Stimulated activated CD8-positive, alpha-beta memory T cell treated with anti-CD3 and anti-CD28 coated beads, Interleukin-7, amount 100 ng/mL, for 48 hours (primary cell): ENCODE measurements at regions not wholly inside any gene's neighbourhood (a gene's known extent, or its start where the extent isn't known, plus 50 kb on each side); places are given as distances from the start of the nearest gene placed in this dataset.
A peak's percentile ranks its signal among the peaks of the same experiment; 100 is the strongest.

Experiments
- DNase-seq, 2 donors: peaks; one replicate each; pipeline ENCODE4 v3.0.0-alpha.2; 2020; ENCODE audit warnings: low read depth in 1 of 2; ENCODE audit errors: extremely low read depth in 1 of 2

DNA sequence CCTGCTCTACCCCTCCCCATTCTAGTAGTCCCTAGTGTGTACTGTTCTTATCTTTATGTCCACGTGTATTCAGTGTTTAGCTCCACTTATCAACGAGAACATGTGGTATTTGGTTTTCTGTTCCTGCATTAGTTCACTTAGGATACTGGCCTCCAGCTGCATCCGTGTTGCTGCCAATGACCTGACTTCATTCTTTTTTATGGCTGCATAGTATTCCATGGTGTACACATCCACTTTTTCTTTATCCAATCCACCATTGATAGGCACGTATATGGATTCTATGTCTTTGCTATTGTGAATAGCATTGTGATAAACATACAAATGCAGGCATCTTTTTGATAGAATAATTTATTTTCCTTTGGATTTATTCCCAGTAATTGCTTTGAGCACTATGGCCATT lies 327.7 kb downstream of the DUSP6 start:
- DNase-seq: no peak

DNA sequence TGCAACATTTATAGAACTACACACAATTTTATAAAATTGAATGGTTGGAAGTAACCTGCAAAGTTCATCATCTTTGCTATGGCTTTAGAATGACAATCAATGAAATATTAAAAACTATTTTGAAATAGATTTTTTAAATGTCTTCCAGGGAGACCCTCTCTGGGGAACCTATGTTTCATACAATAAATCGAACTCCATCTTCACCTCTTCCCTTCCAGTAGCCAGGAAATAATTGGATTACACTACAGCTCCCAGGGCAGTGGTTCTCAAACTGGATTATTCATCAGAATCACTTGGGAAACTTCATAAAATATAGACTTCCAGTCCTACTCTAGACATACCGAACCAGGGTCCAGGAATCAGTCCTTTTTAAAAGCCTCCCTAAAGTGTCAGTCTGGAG lies 328.4 kb downstream of the DUSP6 start:
- no peak for DNase-seq

DNA sequence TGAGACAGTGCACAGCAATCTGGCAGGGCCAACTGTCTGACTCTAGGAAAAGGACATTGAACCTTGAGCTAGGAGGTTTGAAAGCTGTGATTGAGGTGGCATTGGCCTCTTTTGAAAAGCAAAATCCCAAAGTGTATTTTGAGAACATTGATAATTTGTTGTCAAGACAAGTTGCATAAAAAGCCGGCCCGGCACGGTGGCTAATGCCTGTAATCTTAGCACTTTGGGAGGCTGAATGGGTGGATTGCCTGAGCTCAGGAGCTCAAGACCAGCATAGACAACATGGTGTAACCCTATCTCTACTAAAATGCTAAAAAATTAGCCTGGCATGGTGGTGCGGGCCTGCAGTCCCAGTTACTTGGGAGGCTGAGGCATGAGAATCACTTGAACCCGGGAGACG lies 331.6 kb downstream of the DUSP6 start:
- DNase-seq: no peak

GRCh38 chr12:89020121-89020480 lies 332.2 kb downstream of the DUSP6 start:
- DNase-seq: no peak

GRCh38 chr12:89019439-89020120 lies 332.7 kb downstream of the DUSP6 start:
- DNase-seq: peak; percentile 33 to 58

GRCh38 chr12:89016970-89017778 lies 335.1 kb downstream of the DUSP6 start:
- no peak for DNase-seq

DNA sequence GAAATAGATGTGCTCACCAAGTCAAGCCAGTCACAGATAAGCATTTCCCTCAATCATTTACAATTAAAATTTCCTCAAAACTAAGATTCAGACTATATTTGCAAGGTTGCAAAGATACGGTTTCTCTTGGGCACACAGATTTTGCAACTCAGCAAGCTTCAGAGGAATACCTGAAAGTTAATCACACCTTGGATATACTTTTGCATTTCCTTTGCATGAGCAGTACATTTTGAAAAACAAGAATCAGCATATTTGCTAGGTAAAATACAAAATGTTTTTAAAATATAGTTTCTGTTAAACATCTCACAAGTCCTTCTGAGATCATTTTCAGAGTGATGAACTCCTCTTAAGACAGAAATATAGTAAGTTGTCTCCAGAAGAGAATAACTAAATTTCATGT lies 336.9 kb downstream of the DUSP6 start:
- DNase-seq: no peak

DNA sequence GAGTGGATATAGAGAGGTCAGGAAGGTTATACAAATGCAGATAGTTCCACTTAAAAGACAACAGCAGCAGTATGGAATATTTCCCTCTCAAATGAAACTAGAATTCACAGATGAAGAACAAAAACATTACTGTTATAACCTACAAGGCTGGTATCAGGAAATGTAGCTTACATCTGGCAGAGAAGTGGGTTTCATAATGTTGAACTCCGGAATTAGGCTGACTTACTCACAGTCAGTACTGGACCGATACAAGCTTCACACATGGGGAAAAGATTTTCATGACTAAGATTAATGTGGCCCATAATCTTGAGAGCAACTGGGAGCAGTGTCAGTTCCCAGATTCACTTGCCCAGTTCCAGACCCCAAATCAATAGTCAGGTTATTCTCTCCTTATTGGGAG lies 353.9 kb downstream of the DUSP6 start:
- no peak for DNase-seq

DNA sequence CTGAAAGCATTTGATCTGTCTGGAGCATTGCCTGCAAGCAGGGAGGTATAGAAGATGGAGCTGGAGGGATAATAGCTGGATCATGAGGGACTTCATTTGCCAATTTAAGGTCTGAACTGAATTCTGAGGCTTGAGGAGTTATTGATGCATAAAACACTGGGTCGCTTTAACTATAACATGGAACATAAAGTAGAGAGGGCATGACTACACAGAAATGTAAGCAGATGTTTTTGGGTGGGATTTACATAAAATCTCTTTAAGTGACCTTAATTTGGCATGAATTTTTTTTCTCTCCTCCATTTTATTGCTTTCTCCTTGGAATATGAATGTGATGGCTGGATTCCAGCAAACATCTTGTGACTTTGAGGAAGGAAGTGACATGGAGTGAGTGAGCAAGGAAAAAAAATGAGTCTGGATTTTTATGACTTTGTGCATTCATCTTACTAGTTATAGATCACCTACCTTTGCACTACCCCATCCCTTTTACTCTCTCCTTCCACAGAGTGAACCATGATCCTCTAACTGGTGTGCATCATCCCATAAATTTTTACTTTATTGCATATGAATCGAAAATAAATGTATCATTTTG lies 356.0 kb downstream of the DUSP6 start:
- no peak for DNase-seq

- DNase-seq: no peak
Observed at GRCh38 chr12:88994971-88995370, 357.3 kb downstream of the DUSP6 start.

DNA sequence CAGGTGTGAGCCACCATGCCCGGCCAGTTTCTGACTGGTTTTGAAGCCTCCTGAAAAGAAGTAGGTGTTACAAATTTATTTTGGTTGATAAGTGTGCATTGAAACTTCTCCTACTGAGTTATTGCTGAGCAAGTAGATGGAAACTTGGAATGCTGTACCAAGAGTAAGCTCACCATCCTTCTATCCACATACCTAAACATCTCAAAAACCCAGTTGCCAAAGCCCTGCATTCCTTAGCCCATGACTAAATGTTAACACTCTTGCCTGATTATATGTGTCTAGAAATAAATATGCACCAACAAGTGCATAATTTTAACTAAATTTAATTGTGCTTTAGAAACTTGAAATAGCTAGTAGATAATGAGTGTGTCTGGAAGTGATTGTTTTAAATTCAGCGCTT lies 357.8 kb downstream of the DUSP6 start:
- DNase-seq: no peak

DNA sequence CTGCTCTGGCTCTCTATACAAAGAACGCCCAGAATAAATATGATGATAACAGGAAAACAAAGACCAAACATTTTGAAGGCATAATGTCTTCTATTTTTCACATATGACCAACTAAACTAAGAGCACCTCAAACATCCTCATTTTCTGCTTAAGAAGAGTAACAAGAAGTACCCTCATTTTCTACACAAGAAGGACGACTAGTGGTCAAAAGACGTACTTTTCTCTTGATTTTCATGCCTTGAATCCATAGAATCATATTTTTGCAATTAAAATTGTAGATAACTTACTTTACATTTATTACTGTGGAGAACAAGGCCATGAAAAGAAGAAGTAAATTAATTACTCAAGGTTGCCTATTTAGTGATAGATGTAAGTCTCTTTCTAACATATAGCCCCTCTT lies 358.6 kb downstream of the DUSP6 start:
- no peak for DNase-seq

- DNase-seq: no peak
Observed at GRCh38 chr12:88986056-88986455, 366.2 kb downstream of the DUSP6 start.

- DNase-seq: no peak
Observed at GRCh38 chr12:88985631-88986030, 366.7 kb downstream of the DUSP6 start.

DNA sequence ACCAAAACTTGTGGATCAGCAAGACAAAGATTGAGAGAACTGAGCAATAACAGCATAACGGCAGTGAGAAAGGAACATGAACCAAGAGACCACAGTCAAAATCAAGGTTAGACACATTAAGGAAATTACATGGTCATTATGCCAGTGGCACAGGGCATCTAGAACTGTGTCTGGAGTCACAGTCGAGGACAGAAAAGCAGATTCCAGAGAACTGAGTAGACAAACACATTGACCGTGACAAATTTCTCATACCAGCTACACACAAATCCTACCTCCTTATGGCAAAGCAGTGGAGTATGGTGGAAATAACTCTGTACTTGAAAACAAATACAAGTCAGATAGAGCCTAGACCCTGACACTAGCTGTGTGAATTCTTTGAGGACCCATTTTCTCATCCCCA lies 367.3 kb downstream of the DUSP6 start:
- no peak for DNase-seq

DNA sequence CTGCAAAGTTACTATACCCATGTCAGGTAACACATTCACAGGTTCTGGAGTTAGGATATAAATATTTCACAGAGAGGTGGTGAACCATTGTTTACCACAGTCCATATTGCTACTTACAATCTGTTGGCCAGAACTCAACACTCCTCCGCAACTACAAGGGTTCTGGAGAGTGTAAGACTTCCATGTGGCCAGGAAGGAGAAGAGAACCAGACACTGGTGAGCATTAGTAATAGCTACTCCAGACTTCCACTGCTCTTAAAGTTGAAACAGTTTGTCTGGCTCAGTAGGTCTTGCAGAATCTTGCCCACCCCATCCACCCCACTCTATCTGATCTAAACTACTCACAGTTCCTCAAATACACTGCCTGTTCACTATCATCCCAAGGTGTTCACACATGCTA lies 369.6 kb downstream of the DUSP6 start:
- DNase-seq: no peak

DNA sequence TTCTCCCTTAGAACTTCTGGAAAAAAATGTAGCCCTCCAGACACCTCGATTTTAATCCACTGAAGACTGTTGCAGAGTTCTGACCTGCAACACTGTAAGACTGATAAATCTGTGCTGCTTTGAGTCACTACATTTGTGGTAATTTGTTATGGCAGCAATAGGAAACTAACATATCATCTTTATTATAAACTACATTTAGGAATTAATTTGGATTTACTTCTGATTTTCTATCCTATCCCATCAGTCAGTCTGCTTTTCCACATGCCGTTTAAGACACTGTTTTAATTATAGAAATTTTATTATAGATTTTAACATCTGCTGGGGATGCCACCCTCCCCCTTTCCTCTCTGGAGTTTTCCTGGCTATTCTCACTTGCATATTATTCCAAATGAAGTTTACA lies 375.2 kb downstream of the DUSP6 start:
- no peak for DNase-seq

DNA sequence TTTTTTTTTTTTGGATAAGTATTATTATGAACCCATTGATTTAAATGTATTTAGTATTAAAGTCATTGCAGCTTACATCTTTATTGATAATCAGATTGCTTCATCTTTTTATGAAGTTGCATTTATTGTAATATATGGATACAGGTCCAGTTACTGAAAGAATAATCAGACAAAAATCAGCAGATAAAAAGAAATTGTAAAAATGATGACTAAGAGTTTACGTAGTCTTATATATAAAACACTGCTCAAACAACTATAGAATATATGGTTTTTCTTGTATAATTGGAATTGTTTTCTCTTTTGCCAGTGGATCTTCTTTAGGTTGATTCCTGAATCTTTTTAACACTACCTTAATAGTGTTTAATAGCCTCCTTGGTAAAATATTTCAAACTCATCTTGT lies 378.3 kb downstream of the DUSP6 start:
- DNase-seq: no peak

DNA sequence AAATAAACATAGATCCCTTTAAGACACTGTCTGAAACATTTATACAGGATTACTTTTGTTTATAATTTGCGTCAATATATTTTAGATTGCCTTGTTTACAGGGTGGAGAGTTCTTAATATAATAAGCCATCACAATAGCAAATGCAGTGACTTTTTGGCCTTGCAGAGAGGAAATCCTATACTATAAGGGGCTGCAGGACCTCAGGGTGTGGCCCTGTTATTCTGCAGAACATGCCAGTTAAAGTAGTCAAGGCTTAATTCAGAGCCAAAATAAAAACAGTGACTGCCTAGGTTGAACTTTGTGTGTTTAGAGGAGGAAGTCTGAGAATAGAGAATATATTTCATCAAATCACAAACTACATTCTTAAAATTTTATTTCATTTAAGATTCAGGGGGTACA lies 381.6 kb downstream of the DUSP6 start:
- DNase-seq: no peak

GRCh38 chr12:88969127-88969526 lies 383.2 kb downstream of the DUSP6 start:
- no peak for DNase-seq

GRCh38 chr12:88960213-88960878 lies 380.1 kb upstream of the KITLG start:
- no peak for DNase-seq

- no peak for DNase-seq
Observed at GRCh38 chr12:88958946-88959345, 378.7 kb upstream of the KITLG start.
